ENCODE measurements at regions not wholly inside any gene's neighbourhood (a gene's known extent, or its start where the extent isn't known, plus 50 kb on each side); places are given as distances from the start of the nearest gene placed in this dataset.

DNA sequence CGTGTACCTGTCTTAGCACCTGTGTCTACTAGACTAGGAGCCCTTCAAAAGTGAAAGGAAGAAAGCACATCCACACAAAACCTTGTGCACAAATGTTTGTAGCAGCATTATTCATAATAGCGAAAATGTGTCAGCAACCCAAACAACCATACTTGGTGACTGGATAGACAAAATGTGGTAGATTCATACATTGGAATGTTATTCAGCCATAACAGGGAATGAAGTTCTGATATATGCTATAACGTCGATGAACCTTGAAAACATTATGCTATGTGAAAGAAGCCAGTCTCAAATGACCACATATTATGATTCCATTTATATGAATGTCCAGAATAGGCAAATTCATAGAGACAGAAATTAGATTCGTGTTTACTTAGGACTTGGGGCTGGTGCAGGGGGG is 57.8 kb upstream of the LARP1 start:
- H3K9ac ChIP-seq (ENCODE audit: low read length), result no peak overlapping the region
- H4K20me1 ChIP-seq (ENCODE audit: insufficient read depth, low read length), result no peaks in the 10 kb centered on the region
- TF ChIP-seq EZH2 (optimal IDR thresholded peaks at IDR 0.05; ENCODE audit: low read depth, low read length) (no peak), EZH2phosphoT487 (IDR thresholded peaks at IDR 0.05; ENCODE audit: low read length) (no peak)
- TF ChIP-seq, protein P1, sequence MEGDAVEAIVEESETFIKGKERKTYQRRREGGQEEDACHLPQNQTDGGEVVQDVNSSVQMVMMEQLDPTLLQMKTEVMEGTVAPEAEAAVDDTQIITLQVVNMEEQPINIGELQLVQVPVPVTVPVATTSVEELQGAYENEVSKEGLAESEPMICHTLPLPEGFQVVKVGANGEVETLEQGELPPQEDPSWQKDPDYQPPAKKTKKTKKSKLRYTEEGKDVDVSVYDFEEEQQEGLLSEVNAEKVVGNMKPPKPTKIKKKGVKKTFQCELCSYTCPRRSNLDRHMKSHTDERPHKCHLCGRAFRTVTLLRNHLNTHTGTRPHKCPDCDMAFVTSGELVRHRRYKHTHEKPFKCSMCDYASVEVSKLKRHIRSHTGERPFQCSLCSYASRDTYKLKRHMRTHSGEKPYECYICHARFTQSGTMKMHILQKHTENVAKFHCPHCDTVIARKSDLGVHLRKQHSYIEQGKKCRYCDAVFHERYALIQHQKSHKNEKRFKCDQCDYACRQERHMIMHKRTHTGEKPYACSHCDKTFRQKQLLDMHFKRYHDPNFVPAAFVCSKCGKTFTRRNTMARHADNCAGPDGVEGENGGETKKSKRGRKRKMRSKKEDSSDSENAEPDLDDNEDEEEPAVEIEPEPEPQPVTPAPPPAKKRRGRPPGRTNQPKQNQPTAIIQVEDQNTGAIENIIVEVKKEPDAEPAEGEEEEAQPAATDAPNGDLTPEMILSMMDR (IDR thresholded peaks at IDR 0.05; ENCODE audit: low read length), result no peak
- H2AFZ ChIP-seq (ENCODE audit: low read length), result no peak overlapping the region
- H3K9me3 ChIP-seq (replicated peaks; ENCODE audit: insufficient read depth, low read length), result no peaks in the 10 kb centered on the region
- H3K27ac ChIP-seq (ENCODE audit: low read length), result no peak overlapping the region
- no peak overlapping the region for H3K4me3 ChIP-seq (ENCODE audit: low read length)
- H3F3A ChIP-seq (ENCODE audit: insufficient read depth, low read length), result no peaks in the 10 kb centered on the region
- H3K4me1 ChIP-seq (ENCODE audit: low read length), result no peaks in the 10 kb centered on the region
- no peaks in the 10 kb centered on the region for H3K27me3 ChIP-seq (replicated peaks; ENCODE audit: insufficient read depth, low read length)
- no peaks in the 10 kb centered on the region for H3K36me3 ChIP-seq (replicated peaks; ENCODE audit: insufficient read depth, low read length)
- DNase-seq, result no peak
- no peak overlapping the region for H3K4me2 ChIP-seq (ENCODE audit: low read depth, low read length)
- no peaks in the 10 kb centered on the region for H3K79me2 ChIP-seq (ENCODE audit: low read length)
- no peaks in the 10 kb centered on the region for H3K9me2 ChIP-seq (replicated peaks; ENCODE audit: insufficient read depth, low read length)

DNA sequence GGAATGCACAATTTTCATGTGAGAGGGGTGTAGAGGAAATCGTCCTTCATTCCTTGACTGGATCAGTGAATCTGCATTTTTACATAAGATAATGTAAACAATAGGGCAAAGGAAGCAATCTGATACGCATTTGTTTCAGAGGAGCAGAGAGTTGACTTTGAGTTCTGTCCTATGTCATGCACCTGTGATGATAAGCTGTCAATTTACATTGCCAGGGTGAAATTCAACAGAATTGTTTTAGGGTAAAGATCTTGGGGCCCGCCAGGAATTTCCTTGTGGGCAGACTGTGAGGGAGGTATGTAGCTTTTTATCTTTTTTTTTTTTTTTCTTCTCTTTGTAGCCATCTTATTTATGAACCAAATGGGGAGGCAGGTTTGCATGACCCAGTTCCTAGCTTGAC is 58.3 kb upstream of the LARP1 start:
- H3K9me2 ChIP-seq (replicated peaks; ENCODE audit: insufficient read depth, low read length), result no peaks in the 10 kb centered on the region
- no peaks in the 10 kb centered on the region for H3K36me3 ChIP-seq (replicated peaks; ENCODE audit: insufficient read depth, low read length)
- no peaks in the 10 kb centered on the region for H3K27me3 ChIP-seq (replicated peaks; ENCODE audit: insufficient read depth, low read length)
- no peaks in the 10 kb centered on the region for H3K79me2 ChIP-seq (ENCODE audit: low read length)
- H3K27ac ChIP-seq (ENCODE audit: low read length), result no peak overlapping the region
- no peak overlapping the region for H3K9ac ChIP-seq (ENCODE audit: low read length)
- H3K4me3 ChIP-seq (ENCODE audit: low read length), result no peak overlapping the region
- no peak overlapping the region for H2AFZ ChIP-seq (ENCODE audit: low read length)
- H3K4me2 ChIP-seq (ENCODE audit: low read depth, low read length), result no peak overlapping the region
- no peaks in the 10 kb centered on the region for H3K9me3 ChIP-seq (replicated peaks; ENCODE audit: insufficient read depth, low read length)
- no peaks in the 10 kb centered on the region for H3F3A ChIP-seq (ENCODE audit: insufficient read depth, low read length)
- H4K20me1 ChIP-seq (ENCODE audit: insufficient read depth, low read length), result no peaks in the 10 kb centered on the region
- H3K4me1 ChIP-seq (ENCODE audit: low read length), result no peaks in the 10 kb centered on the region
- no peak for DNase-seq
- TF ChIP-seq EZH2phosphoT487 (IDR thresholded peaks at IDR 0.05; ENCODE audit: low read length) (no peak), EZH2 (optimal IDR thresholded peaks at IDR 0.05; ENCODE audit: low read depth, low read length) (no peak)
- TF ChIP-seq, protein P1 (IDR thresholded peaks at IDR 0.05; ENCODE audit: low read length), result no peak

DNA sequence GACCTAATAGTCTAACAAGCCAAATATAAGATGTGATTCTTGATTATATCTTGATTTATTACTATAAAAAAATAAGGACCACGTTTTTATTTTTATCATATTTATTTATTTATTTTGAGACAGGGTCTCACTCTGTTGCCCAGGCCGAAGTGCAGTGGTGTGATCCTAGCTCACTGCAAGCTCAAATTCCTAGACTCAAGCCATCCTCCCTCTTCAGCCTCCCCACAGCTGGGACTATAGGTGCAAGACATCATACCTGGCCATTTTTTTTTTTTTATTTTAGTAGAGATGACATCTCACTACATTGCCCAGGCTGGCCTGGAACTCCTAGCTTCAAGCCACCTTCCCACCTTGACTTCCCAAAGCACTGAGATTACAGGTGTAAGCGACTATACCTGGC is 61.0 kb upstream of the LARP1 start:
- Histone ChIP-seq H3K9ac (ENCODE audit: low read length) (no peak overlapping the region), H3K79me2 (ENCODE audit: low read length) (no peaks in the 10 kb centered on the region), H3K27me3 (replicated peaks; ENCODE audit: insufficient read depth, low read length) (no peaks in the 10 kb centered on the region), H2AFZ (ENCODE audit: low read length) (no peak overlapping the region), H3K9me2 (replicated peaks; ENCODE audit: insufficient read depth, low read length) (no peaks in the 10 kb centered on the region), H3K4me1 (ENCODE audit: low read length) (no peaks in the 10 kb centered on the region), H3K27ac (ENCODE audit: low read length) (no peak overlapping the region), H3K36me3 (replicated peaks; ENCODE audit: insufficient read depth, low read length) (no peaks in the 10 kb centered on the region), H3K9me3 (replicated peaks; ENCODE audit: insufficient read depth, low read length) (no peaks in the 10 kb centered on the region), H3K4me2 (ENCODE audit: low read depth, low read length) (no peak overlapping the region), H3K4me3 (ENCODE audit: low read length) (no peak overlapping the region), H3F3A (ENCODE audit: insufficient read depth, low read length) (no peaks in the 10 kb centered on the region), H4K20me1 (ENCODE audit: insufficient read depth, low read length) (no peaks in the 10 kb centered on the region)
- TF ChIP-seq EZH2 (optimal IDR thresholded peaks at IDR 0.05; ENCODE audit: low read depth, low read length) (no peak), EZH2phosphoT487 (IDR thresholded peaks at IDR 0.05; ENCODE audit: low read length) (no peak)
- TF ChIP-seq, protein P1 (IDR thresholded peaks at IDR 0.05; ENCODE audit: low read length), result no peak
- no peak for DNase-seq

Measured in MM.1S (cell line).